ENCODE measurements at regions not wholly inside any gene's neighbourhood (a gene's known extent, or its start where the extent isn't known, plus 50 kb on each side); places are given as distances from the start of the nearest gene placed in this dataset.

GRCh38 chr5:171598641-171599152, 179.2 kb downstream of the FGF18 start:
- Mint-ChIP-seq H3K27me3 (peaks cover 6% of the 10 kb centered on the region), H3K4me3 (no peak overlapping the region), H3K9me3 (ENCODE audit: insufficient read depth) (peaks cover 3% of the 10 kb centered on the region), H3K4me1 (no peaks in the 10 kb centered on the region), H3K27ac (no peak overlapping the region)
- 76% methylated on average over 6 of the region's 7 CpGs for WGBS (ENCODE audit: insufficient coverage)
- ChIA-PET CTCF (no interaction called here), POLR2A (no interaction called here)
- Histone ChIP-seq H3K27ac (ENCODE audit: low read length in 2 of 2) (no peak overlapping the region), H3K4me2 (replicated peaks; ENCODE audit: low read depth, low read length, poor library complexity, severe bottlenecking) (no peak overlapping the region), H3K27me3 (replicated peaks in 1 of 4; ENCODE audit: control extremely low read depth in 1 of 4, control insufficient read depth in 3 of 4, insufficient read depth in 4 of 4, low read length in 3 of 4) (no peaks in the 10 kb centered on the region), H3K9ac (ENCODE audit: low read length) (no peak overlapping the region), H3K79me2 (ENCODE audit: control insufficient read depth, insufficient read depth, low read length) (no peaks in the 10 kb centered on the region), H2AFZ (ENCODE audit: insufficient read depth, low read depth, low read length, poor library complexity, severe bottlenecking) (no peak overlapping the region), H3K36me3 (replicated peaks in 1 of 2; ENCODE audit: control extremely low read depth in 1 of 2, control insufficient read depth in 1 of 2, extremely low read depth in 1 of 2, insufficient read depth in 2 of 2, low read length in 1 of 2) (no peaks in the 10 kb centered on the region), H3K4me1 (ENCODE audit: control insufficient read depth in 2 of 2, insufficient read depth in 2 of 2, low read length in 2 of 2) (no peaks in the 10 kb centered on the region), H3K9me3 (ENCODE audit: control extremely low read depth in 1 of 3, control insufficient read depth in 2 of 3, insufficient read depth in 1 of 3, low read length in 2 of 3) (peaks cover 0 to 9% (median 0%) of the 10 kb centered on the region in 3 donors), H4K20me1 (ENCODE audit: control insufficient read depth, insufficient read depth, low read length, poor library complexity, severe bottlenecking) (no peaks in the 10 kb centered on the region), H3K4me3 (ENCODE audit: control extremely low read depth in 1 of 5, extremely low read depth in 1 of 5, insufficient read depth in 1 of 5, low read depth in 2 of 5, low read length in 4 of 5) (no peak overlapping the region)
- no peak for DNase-seq
- intact Hi-C loops (cut with micrococcal nuclease): no loop called here
- no peak for TF ChIP-seq EZH2 (IDR thresholded peaks at IDR 0.05; ENCODE audit: borderline replicate concordance, insufficient read depth, low read depth, low read length, poor library complexity, severe bottlenecking)
- TF ChIP-seq, protein P1, sequence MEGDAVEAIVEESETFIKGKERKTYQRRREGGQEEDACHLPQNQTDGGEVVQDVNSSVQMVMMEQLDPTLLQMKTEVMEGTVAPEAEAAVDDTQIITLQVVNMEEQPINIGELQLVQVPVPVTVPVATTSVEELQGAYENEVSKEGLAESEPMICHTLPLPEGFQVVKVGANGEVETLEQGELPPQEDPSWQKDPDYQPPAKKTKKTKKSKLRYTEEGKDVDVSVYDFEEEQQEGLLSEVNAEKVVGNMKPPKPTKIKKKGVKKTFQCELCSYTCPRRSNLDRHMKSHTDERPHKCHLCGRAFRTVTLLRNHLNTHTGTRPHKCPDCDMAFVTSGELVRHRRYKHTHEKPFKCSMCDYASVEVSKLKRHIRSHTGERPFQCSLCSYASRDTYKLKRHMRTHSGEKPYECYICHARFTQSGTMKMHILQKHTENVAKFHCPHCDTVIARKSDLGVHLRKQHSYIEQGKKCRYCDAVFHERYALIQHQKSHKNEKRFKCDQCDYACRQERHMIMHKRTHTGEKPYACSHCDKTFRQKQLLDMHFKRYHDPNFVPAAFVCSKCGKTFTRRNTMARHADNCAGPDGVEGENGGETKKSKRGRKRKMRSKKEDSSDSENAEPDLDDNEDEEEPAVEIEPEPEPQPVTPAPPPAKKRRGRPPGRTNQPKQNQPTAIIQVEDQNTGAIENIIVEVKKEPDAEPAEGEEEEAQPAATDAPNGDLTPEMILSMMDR (IDR thresholded peaks at IDR 0.05): no peak
- ATAC-seq (ENCODE audit: low read depth): no peak

DNA sequence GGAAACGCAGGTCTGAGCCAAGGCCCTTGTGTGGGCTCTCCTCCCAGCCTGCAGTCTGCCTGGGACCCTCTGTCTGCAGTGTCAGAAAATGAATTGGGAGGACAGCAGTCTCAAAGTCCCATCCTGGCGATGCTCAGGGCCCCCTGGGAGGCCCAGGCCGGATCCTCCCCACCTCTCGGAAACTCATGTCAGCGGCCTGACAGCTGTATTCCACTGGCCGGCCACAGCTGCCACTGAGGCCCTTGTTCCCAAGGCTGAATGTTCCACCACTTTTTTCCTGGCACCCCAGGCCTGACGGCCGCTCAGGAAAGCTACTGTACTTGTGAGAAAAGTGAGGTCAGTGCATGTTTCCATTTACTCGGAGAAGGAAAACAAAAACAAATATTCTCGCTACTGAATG, 180.0 kb downstream of the FGF18 start:
- TF ChIP-seq, protein P1 (IDR thresholded peaks at IDR 0.05): no peak
- TF ChIP-seq EZH2 (IDR thresholded peaks at IDR 0.05; ENCODE audit: borderline replicate concordance, insufficient read depth, low read depth, low read length, poor library complexity, severe bottlenecking): no peak
- Mint-ChIP-seq H3K27ac (no peak overlapping the region), H3K27me3 (peaks cover 6% of the 10 kb centered on the region), H3K4me1 (no peaks in the 10 kb centered on the region), H3K9me3 (ENCODE audit: insufficient read depth) (peaks cover 3% of the 10 kb centered on the region), H3K4me3 (no peak overlapping the region)
- DNase-seq: no peak
- Histone ChIP-seq H4K20me1 (ENCODE audit: control insufficient read depth, insufficient read depth, low read length, poor library complexity, severe bottlenecking) (no peaks in the 10 kb centered on the region), H3K4me2 (replicated peaks; ENCODE audit: low read depth, low read length, poor library complexity, severe bottlenecking) (no peak overlapping the region), H3K36me3 (replicated peaks in 1 of 2; ENCODE audit: control extremely low read depth in 1 of 2, control insufficient read depth in 1 of 2, extremely low read depth in 1 of 2, insufficient read depth in 2 of 2, low read length in 1 of 2) (no peaks in the 10 kb centered on the region), H3K27ac (ENCODE audit: low read length in 2 of 2) (no peak overlapping the region), H2AFZ (ENCODE audit: insufficient read depth, low read depth, low read length, poor library complexity, severe bottlenecking) (no peak overlapping the region), H3K4me3 (ENCODE audit: control extremely low read depth in 1 of 5, extremely low read depth in 1 of 5, insufficient read depth in 1 of 5, low read depth in 2 of 5, low read length in 4 of 5) (no peak overlapping the region), H3K4me1 (ENCODE audit: control insufficient read depth in 2 of 2, insufficient read depth in 2 of 2, low read length in 2 of 2) (no peaks in the 10 kb centered on the region), H3K79me2 (ENCODE audit: control insufficient read depth, insufficient read depth, low read length) (no peaks in the 10 kb centered on the region), H3K9me3 (ENCODE audit: control extremely low read depth in 1 of 3, control insufficient read depth in 2 of 3, insufficient read depth in 1 of 3, low read length in 2 of 3) (peaks cover 0 to 9% (median 0%) of the 10 kb centered on the region in 3 donors), H3K9ac (ENCODE audit: low read length) (no peak overlapping the region), H3K27me3 (replicated peaks in 1 of 4; ENCODE audit: control extremely low read depth in 1 of 4, control insufficient read depth in 3 of 4, insufficient read depth in 4 of 4, low read length in 3 of 4) (no peaks in the 10 kb centered on the region)
- intact Hi-C loops (cut with micrococcal nuclease): no loop called here
- ChIA-PET POLR2A (no interaction called here), CTCF (no interaction called here)
- no peak for ATAC-seq (ENCODE audit: low read depth)
- WGBS (ENCODE audit: insufficient coverage): 64% methylated on average over 10 of the region's 10 CpGs
